HCT116 (cell line): ENCODE measurements at regions not wholly inside any gene's neighbourhood (a gene's known extent, or its start where the extent isn't known, plus 50 kb on each side); places are given as distances from the start of the nearest gene placed in this dataset.

Experiments
- CTCF ChIP-seq, 3 experiments: fragments of 200-600 bp in 1 of 3; sonication (generic) in 1 of 3; IDR thresholded peaks in 2 of 3; conservative IDR thresholded peaks in 1 of 3; 2 replicates each; pipeline ENCODE4 v1.5.1; 2012 to 2017; ENCODE audit warnings: low read depth in 2 of 3, low read length in 2 of 3, antibody characterized with exemption in 1 of 3, borderline replicate concordance in 1 of 3, control low read depth in 1 of 3, mild to moderate bottlenecking in 1 of 3, mixed read lengths in 1 of 3, mixed run types in 1 of 3, moderate library complexity in 1 of 3; ENCODE audit not compliant: insufficient read depth in 1 of 3
- EZH2 ChIP-seq: fragments of 200-600 bp; sonication (generic); IDR thresholded peaks from 2 replicates; pipeline ENCODE4 v1.6.1; 2017; ENCODE audit warnings: antibody characterized with exemption, mixed run types
- POLR2A ChIP-seq: IDR thresholded peaks from 2 replicates; pipeline ENCODE4 v1.7.0; 2011; ENCODE audit warnings: borderline replicate concordance; ENCODE audit not compliant: insufficient read depth, insufficient read length; ENCODE audit errors: extremely low read depth
- RAD21 ChIP-seq: IDR thresholded peaks from 2 replicates; pipeline ENCODE4 v1.6.1; 2012; ENCODE audit warnings: low read depth, mild to moderate bottlenecking
- YY1 ChIP-seq: IDR thresholded peaks from 2 replicates; pipeline ENCODE4 v1.6.1; 2011; ENCODE audit warnings: low read length, low read depth, moderate library complexity, mild to moderate bottlenecking; ENCODE audit not compliant: insufficient replicate concordance; ENCODE audit errors: extremely low read depth

GRCh38 chr15:96123028-96123400 lies 207.5 kb upstream of the NR2F2 start:
- TF ChIP-seq CTCF (IDR thresholded peaks at IDR 0.05 in 2 of 3, conservative IDR thresholded peaks at IDR 0.05 in 1 of 3; ENCODE audit: borderline replicate concordance in 1 of 3, insufficient read depth in 1 of 3, low read depth in 2 of 3, low read length in 2 of 3) (no peak), YY1 (no peak), POLR2A (no peak), RAD21 (no peak), EZH2 (no peak)
